ENCODE measurements at regions not wholly inside any gene's neighbourhood (a gene's known extent, or its start where the extent isn't known, plus 50 kb on each side); places are given as distances from the start of the nearest gene placed in this dataset.

GRCh38 chr4:31023742-31024141 lies 303.6 kb downstream of the PCDH7 start:
- no peak for TF ChIP-seq GATA3 (IDR thresholded peaks at IDR 0.05; ENCODE audit: low read depth, low read length)
- TF ChIP-seq GATA2 (IDR thresholded peaks at IDR 0.05; ENCODE audit: low read depth, low read length) = no peak

All from SH-SY5Y (cell line).